ENCODE measurements at regions not wholly inside any gene's neighbourhood (a gene's known extent, or its start where the extent isn't known, plus 50 kb on each side); places are given as distances from the start of the nearest gene placed in this dataset.

DNA sequence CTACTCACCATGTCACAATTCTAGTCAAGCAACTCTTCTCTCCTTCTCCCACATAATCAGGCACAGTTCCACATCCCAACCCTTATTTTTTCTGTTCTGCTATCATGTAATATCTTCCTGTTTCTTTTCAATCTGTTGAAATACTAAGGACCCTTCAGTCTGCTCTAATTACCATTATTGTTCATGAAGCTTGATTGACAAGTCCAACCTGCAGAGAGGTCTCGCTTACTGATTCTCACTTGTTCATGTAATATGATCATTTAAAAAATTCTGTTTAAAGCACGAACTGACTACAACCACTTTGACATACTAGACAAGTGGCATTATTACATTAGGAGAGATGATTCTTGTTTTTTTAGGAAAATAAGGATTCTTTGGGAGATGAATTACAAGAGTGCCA is 108.6 kb upstream of the MAD2L1 start:
- no peak for DNase-seq

DNA sequence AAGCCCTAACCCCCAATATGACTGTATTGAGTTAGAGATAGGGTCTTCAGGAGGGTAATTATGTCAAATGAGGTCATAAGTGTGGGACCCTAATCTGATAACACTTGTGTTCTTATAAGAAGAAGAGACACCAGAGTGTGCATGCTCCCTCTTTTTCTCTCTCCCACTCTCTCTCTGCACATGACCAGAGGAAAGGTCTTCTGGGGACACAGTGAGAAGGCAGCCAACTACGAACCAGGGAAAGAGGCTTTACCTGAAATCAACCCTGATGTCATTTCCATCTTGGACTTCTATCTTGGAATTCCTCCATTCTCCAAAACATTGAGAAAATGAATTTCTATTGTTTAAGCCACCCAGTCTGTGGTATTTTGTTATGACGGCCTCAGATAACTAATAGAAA is 97.2 kb upstream of the MAD2L1 start:
- DNase-seq, result no peak

DNA sequence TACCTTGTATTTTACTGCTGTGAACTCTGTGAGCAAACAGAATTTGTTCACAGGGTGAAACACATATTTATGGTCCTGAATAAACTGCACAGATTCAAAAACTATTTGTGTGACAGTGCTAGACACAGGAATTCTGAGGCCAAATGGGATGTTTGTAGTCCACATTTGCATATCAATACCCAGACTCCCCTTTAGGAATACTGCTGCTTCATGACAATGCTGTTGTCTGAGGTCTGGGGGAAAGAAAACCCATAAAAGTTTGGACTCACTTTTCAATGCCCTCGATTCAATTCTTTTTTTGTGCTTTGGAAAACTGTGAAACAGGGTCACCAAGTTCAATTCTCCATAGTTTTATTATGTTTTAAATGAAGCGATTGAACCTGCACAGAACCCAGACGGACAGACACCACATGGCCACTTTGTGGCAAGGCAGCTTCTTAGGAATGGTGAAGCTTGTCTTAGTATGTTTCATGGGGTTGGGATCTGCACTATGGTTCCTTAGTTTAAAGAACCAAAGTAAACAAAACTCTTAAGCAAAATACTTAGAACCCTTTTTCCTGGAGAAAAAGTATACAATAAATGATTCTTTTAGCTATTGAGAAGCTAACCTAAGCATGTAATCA is 92.3 kb upstream of the MAD2L1 start:
- no peak for DNase-seq

DNA sequence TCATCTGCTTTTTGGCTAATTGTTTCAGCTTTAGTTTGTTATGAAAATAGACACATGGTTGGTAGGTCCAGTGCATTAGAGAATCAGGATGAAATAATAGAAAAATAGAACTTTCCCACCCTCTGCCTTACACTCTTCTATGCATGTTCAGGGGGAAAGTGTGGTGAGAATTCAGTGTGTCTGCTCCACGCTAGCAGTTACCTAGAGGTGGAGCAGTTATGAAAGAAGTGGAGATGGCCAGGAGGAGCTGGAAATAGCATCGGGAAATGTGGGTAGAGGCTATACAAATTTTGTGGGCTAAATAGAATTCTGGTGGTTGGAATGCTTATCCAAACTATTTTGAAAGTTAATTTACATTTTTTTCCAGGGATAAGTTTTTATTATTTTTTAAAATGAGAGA is 91.4 kb upstream of the MAD2L1 start:
- no peak for DNase-seq

DNA sequence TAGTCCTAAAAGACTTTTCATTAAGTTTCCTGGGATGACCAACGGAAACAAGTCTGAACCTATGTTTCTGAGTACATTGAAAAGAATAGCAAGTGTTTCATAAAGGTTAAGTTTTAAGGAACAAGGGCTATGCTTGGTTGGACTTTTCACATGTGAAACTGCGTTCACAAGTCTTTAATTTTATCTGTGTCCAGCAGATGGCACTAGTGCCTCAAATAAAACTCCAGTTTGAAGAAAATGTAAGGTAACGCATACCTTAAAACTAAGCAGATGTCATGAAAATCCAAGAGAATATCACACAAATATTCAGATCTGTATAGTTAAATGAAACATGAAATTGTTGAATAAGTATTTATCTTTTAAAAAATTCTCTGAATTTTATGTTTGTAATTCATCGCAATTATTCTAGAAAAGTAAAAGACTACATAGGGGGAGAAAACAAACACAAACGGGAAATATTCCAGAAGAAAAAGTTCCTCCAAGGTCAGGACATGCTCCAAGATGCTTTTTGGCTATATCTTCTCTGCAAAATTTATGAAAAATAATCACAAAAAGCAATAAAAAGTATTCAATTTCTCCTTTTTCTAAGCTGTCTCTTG is 89.6 kb upstream of the MAD2L1 start:
- peak; percentile 48 to 82 (median 66) for DNase-seq

DNA sequence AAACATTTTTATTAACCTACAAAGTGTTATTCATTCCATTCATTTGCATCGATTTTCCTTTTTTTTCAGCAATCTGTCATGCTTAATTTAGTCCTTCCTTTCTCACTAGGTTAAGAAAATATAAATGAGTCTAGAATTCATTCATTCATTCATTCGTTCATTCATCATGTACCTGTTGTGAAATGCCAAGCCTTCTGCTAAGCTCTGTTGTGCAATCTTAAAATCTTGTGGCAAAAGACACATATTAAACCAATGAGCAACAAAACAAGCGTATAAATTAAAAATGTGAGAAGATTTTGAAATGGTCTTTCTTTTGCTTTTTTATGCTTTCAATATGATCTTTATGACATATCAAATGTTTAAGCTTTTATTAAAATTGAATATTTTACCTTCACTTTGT is 88.6 kb upstream of the MAD2L1 start:
- DNase-seq, result no peak

DNA sequence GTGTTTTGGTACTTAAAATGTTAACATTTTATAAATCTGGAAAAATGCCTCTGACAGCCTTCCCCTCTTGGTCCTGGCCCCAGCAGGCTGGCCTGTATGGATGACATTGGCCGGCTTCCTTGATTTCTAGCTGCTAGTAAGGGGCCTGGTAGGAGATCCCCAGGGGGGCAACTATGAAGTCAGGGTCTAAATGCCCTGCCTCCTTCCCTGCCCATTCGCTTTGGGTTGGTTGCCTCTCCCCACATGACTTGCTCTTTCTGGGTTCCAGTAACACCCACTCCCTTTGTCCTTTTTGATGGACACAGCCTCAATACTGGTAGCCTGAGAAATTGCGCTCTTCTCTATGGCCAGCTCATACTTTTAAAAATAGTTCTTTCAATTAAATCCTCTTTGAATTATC is 78.0 kb upstream of the MAD2L1 start:
- no peak for DNase-seq

DNA sequence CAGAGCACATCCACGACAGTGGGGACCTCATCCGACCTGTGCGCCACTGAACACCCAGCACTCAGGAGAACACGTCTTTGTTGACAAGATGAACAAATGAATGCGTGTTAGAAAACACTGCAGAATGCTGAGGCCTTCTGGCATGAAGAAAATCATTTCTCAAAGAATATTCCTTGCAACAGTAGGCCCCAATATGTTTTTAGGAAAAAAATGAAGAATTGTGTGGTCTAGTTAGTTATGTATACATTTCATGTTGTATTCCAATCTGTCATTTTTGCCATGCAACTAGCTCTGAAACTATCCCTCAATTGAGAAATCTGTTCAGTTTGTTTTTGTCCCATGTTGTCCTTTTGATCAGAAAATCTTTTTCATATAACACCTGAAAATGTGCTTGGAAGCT is 77.4 kb upstream of the MAD2L1 start:
- no peak for DNase-seq

DNA sequence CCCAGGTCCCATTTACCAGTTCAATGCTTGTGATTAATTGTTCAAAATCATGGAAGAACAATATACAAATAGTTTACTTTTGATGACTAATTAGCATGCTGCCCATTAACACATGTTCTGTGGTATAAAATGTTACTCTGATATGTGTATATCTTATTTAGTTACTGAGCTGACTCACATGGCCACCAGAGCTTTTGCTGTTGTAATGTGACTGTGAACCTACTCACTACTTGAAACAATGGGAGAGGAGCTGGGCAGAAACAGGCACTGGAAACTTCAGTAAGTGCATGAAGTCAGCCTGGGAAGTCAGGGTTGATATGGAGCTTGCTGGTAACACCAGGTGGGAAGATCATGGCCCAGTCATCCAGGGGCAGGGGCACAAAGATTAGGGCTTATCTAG is 72.7 kb upstream of the MAD2L1 start:
- peak in 1 of 4 experiments; percentile 2 for DNase-seq

DNA sequence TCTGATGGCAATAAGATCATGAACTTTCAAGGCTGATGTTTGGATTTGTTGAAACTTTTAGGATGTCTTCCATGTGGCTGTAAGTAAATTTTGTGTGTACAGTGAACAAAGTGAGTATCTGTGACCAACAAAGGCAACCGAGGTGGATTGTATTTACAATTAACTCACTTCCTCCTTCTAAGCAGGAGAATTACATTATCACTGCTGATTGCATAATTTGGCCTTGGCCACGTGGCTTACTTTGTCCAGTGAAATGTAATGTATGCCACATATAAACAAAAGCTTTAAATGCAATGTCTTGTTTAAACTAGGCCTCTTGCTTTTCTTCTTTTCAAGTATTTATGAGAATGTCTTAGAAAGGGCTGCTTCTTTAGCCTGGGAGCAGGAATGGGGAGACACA is 66.3 kb upstream of the MAD2L1 start:
- peak; percentile 19 to 42 (median 33) for DNase-seq

DNA sequence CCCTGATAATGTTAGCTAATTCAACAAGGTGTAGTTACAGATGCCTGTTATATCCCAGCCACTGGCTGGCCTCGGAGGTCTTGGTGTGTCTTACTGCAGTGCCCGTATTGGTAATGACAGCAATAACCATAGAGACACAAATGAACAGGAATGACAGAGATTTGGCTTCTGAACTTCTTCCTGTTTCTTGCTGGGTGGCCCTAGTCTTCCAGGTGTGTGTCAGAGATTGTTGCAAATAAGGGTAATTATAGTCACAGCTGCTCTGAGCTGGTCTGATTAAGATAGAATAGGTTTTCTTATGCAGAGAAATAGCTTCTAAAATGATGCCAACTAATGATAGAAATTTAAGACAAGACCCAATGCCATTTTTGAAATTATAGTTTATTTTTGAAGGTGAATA is 64.1 kb upstream of the MAD2L1 start:
- DNase-seq, result no peak

Measured in suppressor macrophage (primary cell).